BE2C (cell line): ENCODE measurements at regions not wholly inside any gene's neighbourhood (a gene's known extent, or its start where the extent isn't known, plus 50 kb on each side); places are given as distances from the start of the nearest gene placed in this dataset.
A peak's percentile ranks its signal among the peaks of the same experiment; 100 is the strongest.

Experiments
- DNase-seq: peaks from one replicate; pipeline ENCODE4 v3.0.0-alpha.2; 2020
- H3K27me3 ChIP-seq: fragments of 250-450 bp; sonication (Bioruptor Pico); 2 replicates; pipeline ENCODE4 v1.5.1; 2020; ENCODE audit warnings: mild to moderate bottlenecking
- H3K36me3 ChIP-seq: fragments of 250-450 bp; sonication (Bioruptor Pico); 2 replicates; pipeline ENCODE4 v1.5.1; 2020; ENCODE audit warnings: mild to moderate bottlenecking
- H3K4me1 ChIP-seq: fragments of 250-450 bp; sonication (Bioruptor Pico); 2 replicates; pipeline ENCODE4 v1.5.1; 2020
- H3K4me3 ChIP-seq: 2 replicates; pipeline ENCODE4 v1.5.1; 2011; ENCODE audit warnings: low read depth, low read length
- H3K9me3 ChIP-seq: fragments of 250-450 bp; sonication (Bioruptor Pico); 2 replicates; pipeline ENCODE4 v1.5.1; 2020
- CTCF ChIP-seq: IDR thresholded peaks from 2 replicates; pipeline ENCODE4 v1.5.1; 2012; ENCODE audit warnings: mild to moderate bottlenecking, low read depth, low read length

GRCh38 chr16:65888201-65888600 lies 478.3 kb upstream of the CDH5 start:
- Histone ChIP-seq H3K4me1 (peaks cover 9% of the 10 kb centered on the region), H3K36me3 (no peaks in the 10 kb centered on the region), H3K27me3 (no peaks in the 10 kb centered on the region), H3K9me3 (no peaks in the 10 kb centered on the region), H3K4me3 (no peak overlapping the region)
- TF ChIP-seq CTCF, result no peak
- DNase-seq, result no peak

GRCh38 chr16:65884018-65884417 lies 482.5 kb upstream of the CDH5 start:
- no peak for DNase-seq
- H3K9me3 ChIP-seq, result no peaks in the 10 kb centered on the region
- TF ChIP-seq CTCF, result no peak

DNA sequence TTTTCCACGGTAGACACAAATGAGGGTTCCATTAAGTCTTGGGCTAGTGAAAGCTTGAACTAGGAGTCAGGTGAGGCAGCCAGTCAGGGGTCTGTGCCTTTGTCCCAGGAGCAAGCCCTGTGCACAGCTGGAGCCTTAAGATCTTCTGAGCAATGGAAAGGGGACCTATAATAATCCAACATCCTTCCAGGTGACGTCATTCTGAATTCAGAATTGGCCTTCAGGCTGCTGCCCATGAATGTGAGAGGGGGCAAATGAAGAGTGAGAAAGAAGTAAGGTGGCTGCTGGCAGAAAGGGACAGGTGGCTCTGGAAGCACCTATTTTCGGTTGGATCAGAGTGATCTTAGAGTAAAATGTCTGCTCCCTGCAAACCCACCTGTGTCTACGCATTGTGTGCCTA lies 488.1 kb upstream of the CDH5 start:
- no peak for TF ChIP-seq CTCF

More at GRCh38 chr16:65884018-65884417, 482.5 kb upstream of the CDH5 start:
- peaks cover 3% of the 10 kb centered on the region for H3K4me1 ChIP-seq
- H3K4me3 ChIP-seq, result no peak overlapping the region
- H3K27me3 ChIP-seq, result no peaks in the 10 kb centered on the region
- no peaks in the 10 kb centered on the region for H3K36me3 ChIP-seq

DNA sequence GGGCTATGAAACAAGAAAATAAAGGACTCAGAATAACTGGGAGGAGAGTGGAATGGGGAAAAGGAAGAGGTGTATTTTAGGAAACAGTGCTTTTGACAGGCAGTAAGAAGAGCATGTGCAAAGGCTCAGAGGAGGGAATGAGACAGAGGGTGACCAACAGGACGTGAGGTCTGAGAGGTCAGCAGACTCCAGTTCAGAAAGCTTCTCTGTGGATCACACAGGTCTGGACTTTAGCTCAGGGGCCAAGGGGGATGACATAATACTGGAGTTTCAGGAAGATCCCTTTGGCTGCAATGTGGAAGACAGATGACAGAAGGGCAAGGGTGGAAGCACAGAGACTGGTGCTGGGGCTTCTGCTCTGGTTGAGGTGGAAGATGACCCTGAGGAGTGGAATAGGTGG lies 489.9 kb upstream of the CDH5 start:
- H3K4me3 ChIP-seq, result no peak overlapping the region
- no peaks in the 10 kb centered on the region for H3K9me3 ChIP-seq
- H3K36me3 ChIP-seq, result no peaks in the 10 kb centered on the region
- H3K4me1 ChIP-seq, result peaks cover 17% of the 10 kb centered on the region
- DNase-seq, result no peak
- H3K27me3 ChIP-seq, result no peaks in the 10 kb centered on the region
- TF ChIP-seq CTCF, result no peak

More for the DNA sequence above, 488.1 kb upstream of the CDH5 start:
- Histone ChIP-seq H3K4me3 (no peak overlapping the region), H3K27me3 (no peaks in the 10 kb centered on the region), H3K36me3 (no peaks in the 10 kb centered on the region), H3K9me3 (no peaks in the 10 kb centered on the region), H3K4me1 (peaks cover 17% of the 10 kb centered on the region)
- DNase-seq, result no peak

- peaks cover 17% of the 10 kb centered on the region for H3K4me1 ChIP-seq
- H3K4me3 ChIP-seq, result no peak overlapping the region
- no peaks in the 10 kb centered on the region for H3K9me3 ChIP-seq
- no peak for TF ChIP-seq CTCF
- no peaks in the 10 kb centered on the region for H3K27me3 ChIP-seq
- peak; percentile 43 for DNase-seq
- no peaks in the 10 kb centered on the region for H3K36me3 ChIP-seq
Measured at GRCh38 chr16:65876056-65876408, 490.5 kb upstream of the CDH5 start.

DNA sequence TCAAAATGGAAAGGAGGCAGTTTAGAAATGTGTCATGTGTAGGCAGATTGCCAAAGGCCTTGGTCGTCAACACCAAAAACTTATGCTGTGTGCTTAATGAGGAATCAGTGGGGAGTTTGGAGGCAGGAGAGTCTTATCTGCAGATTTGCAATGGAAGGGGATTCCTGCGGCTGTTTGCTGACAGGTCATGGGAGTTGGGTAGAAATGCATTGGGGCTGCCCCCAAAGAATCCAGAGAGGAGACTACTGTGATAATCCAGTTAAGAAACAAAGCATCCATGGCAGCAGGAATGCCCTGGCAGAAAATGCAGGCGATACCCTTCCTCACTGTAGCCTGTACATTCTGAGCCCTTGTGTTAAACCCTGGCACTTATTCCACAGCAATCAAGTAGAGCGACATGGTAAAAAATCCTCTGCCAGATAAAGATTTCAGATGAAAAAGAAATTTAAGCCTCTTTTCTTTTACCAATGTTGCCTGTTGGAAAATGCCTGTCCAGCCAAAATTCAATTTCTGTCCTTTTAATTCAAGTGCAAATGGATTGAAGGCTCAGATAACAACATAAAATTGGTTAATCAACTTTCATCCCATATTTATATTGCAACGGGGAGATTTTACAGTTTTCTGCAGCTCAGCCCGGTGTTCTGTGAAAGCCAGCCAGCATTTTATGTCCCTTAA lies 491.0 kb upstream of the CDH5 start:
- Histone ChIP-seq H3K4me1 (peaks cover 17% of the 10 kb centered on the region), H3K9me3 (no peaks in the 10 kb centered on the region), H3K36me3 (no peaks in the 10 kb centered on the region), H3K4me3 (no peak overlapping the region), H3K27me3 (no peaks in the 10 kb centered on the region)
- DNase-seq, result peak; percentile 29
- no peak for TF ChIP-seq CTCF
